ENCODE measurements at regions not wholly inside any gene's neighbourhood (a gene's known extent, or its start where the extent isn't known, plus 50 kb on each side); places are given as distances from the start of the nearest gene placed in this dataset.

DNA sequence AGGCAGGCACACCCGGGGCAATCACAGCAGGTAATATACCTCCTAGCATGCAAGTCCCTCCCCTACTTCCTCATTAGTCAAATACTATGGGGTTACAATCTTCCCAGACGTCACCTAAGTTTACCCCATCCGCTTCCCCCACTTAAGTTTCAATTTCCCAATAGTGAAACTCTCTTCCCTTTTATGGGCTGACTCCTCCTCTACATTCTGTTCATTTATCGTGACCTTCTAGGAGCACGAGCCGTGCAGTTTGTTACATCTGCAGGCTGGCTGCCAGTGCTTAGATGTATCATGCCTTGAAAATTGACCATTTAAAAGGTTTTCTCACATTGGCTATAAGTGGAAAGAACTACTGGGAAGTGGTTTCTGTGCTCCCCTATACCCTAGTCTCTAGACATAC, 1357.8 kb upstream of the CRIM1 start:
- peaks cover 0 to 4% (median 0%) of the 10 kb centered on the region in 8 donors for H3K9me3 Mint-ChIP-seq
- ChIA-PET POLR2A (ENCODE audit: partially characterized antibody) (no interaction called here), CTCF (ENCODE audit: partially characterized antibody) (no interaction called here)
- intact Hi-C loops (cut with micrococcal nuclease) = no loop called here
- no peaks in the 10 kb centered on the region for H3K4me1 ChIP-seq (ENCODE audit: insufficient read depth, low read length)
- H3K36me3 Mint-ChIP-seq = no peaks in the 10 kb centered on the region
- no peak overlapping the region for H3K27ac ChIP-seq (ENCODE audit: low read depth, low read length)
- H3K4me3 Mint-ChIP-seq = no peak overlapping the region
- DNase-seq = no peak
- no peaks in the 10 kb centered on the region for H3K27me3 Mint-ChIP-seq
- no peaks in the 10 kb centered on the region for H3K27me3 ChIP-seq (ENCODE audit: insufficient read depth, low read length)
- no peak overlapping the region for H3K4me3 ChIP-seq (ENCODE audit: low read length in 2 of 2)
- no peak overlapping the region for H3K27ac Mint-ChIP-seq
- H3K4me1 Mint-ChIP-seq = no peaks in the 10 kb centered on the region
- no peaks in the 10 kb centered on the region for H3K9me3 ChIP-seq (ENCODE audit: control insufficient read depth in 1 of 2, low read length in 2 of 2)
- no peaks in the 10 kb centered on the region for H3K36me3 ChIP-seq (ENCODE audit: insufficient read depth, low read length)

- peaks cover 0 to 6% (median 3%) of the 10 kb centered on the region in 8 donors for H3K9me3 Mint-ChIP-seq
Measured at GRCh38 chr2:34995196-34995595, 1360.4 kb upstream of the CRIM1 start.

GRCh38 chr2:34991508-34992274, 1363.9 kb upstream of the CRIM1 start:
- H3K9me3 ChIP-seq (ENCODE audit: control insufficient read depth in 1 of 2, low read length in 2 of 2) = no peaks in the 10 kb centered on the region
- intact Hi-C loops (cut with micrococcal nuclease) = no loop called here
- Mint-ChIP-seq H3K9me3 (peaks cover 0 to 8% (median 3%) of the 10 kb centered on the region in 8 donors), H3K4me3 (no peak overlapping the region), H3K27me3 (no peaks in the 10 kb centered on the region), H3K4me1 (no peaks in the 10 kb centered on the region), H3K36me3 (no peaks in the 10 kb centered on the region), H3K27ac (no peak overlapping the region)
- H3K4me3 ChIP-seq (ENCODE audit: low read length in 2 of 2) = no peak overlapping the region
- POLR2A ChIA-PET (ENCODE audit: partially characterized antibody) = no interaction called here
- DNase-seq = no peak
- no peaks in the 10 kb centered on the region for H3K4me1 ChIP-seq (ENCODE audit: insufficient read depth, low read length)
- H3K27ac ChIP-seq (ENCODE audit: low read depth, low read length) = no peak overlapping the region
- H3K27me3 ChIP-seq (ENCODE audit: insufficient read depth, low read length) = no peaks in the 10 kb centered on the region
- H3K36me3 ChIP-seq (ENCODE audit: insufficient read depth, low read length) = no peaks in the 10 kb centered on the region
- CTCF ChIA-PET (ENCODE audit: partially characterized antibody) = no interaction called here

More at GRCh38 chr2:34995196-34995595, 1360.4 kb upstream of the CRIM1 start:
- H3K27me3 ChIP-seq (ENCODE audit: insufficient read depth, low read length) = no peaks in the 10 kb centered on the region
- H3K36me3 ChIP-seq (ENCODE audit: insufficient read depth, low read length) = no peaks in the 10 kb centered on the region
- no peak for DNase-seq
- Mint-ChIP-seq H3K27me3 (no peaks in the 10 kb centered on the region), H3K36me3 (no peaks in the 10 kb centered on the region), H3K4me3 (no peak overlapping the region), H3K27ac (no peak overlapping the region), H3K4me1 (no peaks in the 10 kb centered on the region)
- no peak overlapping the region for H3K27ac ChIP-seq (ENCODE audit: low read depth, low read length)
- H3K4me3 ChIP-seq (ENCODE audit: low read length in 2 of 2) = no peak overlapping the region
- ChIA-PET CTCF (ENCODE audit: partially characterized antibody) (no interaction called here), POLR2A (ENCODE audit: partially characterized antibody) (no interaction called here)
- H3K9me3 ChIP-seq (ENCODE audit: control insufficient read depth in 1 of 2, low read length in 2 of 2) = no peaks in the 10 kb centered on the region
- no peaks in the 10 kb centered on the region for H3K4me1 ChIP-seq (ENCODE audit: insufficient read depth, low read length)
- intact Hi-C loops (cut with micrococcal nuclease) = no loop called here

DNA sequence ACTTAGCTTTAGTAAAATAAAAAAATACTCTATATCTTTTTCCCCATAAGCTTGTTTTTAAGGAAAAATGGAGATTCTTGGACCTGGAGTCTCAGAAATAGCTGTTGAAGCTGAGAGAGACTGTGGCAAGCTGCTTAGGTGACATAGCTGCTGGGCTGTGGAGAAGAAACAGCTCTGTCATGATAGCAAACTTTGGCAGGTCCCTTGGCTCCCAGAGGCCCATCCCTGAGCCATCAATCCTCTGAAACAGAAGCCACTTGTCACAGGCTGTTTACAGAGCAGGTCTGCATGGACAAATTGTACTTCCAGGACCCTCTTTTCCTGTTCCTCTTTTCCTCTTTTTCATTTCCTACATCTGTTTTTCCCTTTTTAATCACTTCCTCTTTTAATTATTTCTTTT, 1370.1 kb upstream of the CRIM1 start:
- ChIA-PET POLR2A (ENCODE audit: partially characterized antibody) (no interaction called here), CTCF (ENCODE audit: partially characterized antibody) (no interaction called here)
- no peaks in the 10 kb centered on the region for H3K27me3 ChIP-seq (ENCODE audit: insufficient read depth, low read length)
- H3K27ac ChIP-seq (ENCODE audit: low read depth, low read length) = no peak overlapping the region
- H3K27ac Mint-ChIP-seq = no peak overlapping the region
- no peaks in the 10 kb centered on the region for H3K4me1 Mint-ChIP-seq
- H3K9me3 Mint-ChIP-seq = peaks cover 0 to 14% (median 7%) of the 10 kb centered on the region in 8 donors
- intact Hi-C loops (cut with micrococcal nuclease) = no loop called here
- no peaks in the 10 kb centered on the region for H3K36me3 ChIP-seq (ENCODE audit: insufficient read depth, low read length)
- H3K36me3 Mint-ChIP-seq = no peaks in the 10 kb centered on the region
- no peak overlapping the region for H3K4me3 Mint-ChIP-seq
- DNase-seq = no peak
- no peaks in the 10 kb centered on the region for H3K27me3 Mint-ChIP-seq
- H3K9me3 ChIP-seq (ENCODE audit: control insufficient read depth in 1 of 2, low read length in 2 of 2) = no peaks in the 10 kb centered on the region
- no peak overlapping the region for H3K4me3 ChIP-seq (ENCODE audit: low read length in 2 of 2)
- H3K4me1 ChIP-seq (ENCODE audit: insufficient read depth, low read length) = no peaks in the 10 kb centered on the region

DNA sequence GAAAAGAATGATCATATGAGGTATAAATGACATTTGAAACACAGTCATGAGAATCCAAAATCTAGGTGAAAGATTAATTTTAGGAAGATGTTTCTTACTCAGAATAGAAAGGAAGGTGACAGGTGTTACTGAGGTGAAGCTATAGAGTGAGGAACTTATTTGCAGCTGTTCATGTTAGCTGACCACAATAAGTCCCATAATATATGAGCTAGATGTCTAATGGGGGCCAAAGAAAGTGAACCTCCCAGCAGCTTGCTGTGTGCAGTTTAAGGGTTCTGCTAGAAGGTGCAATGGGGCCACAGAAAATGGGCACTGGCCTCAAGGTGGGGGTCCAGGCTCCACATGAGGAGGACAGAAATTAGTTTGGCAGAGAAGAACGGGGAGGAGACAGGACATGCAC, 1374.9 kb upstream of the CRIM1 start:
- H3K36me3 Mint-ChIP-seq = no peaks in the 10 kb centered on the region
- CTCF ChIA-PET (ENCODE audit: partially characterized antibody) = no interaction called here

GRCh38 chr2:34979148-34979547, 1376.4 kb upstream of the CRIM1 start:
- Mint-ChIP-seq H3K27ac (no peak overlapping the region), H3K4me1 (no peaks in the 10 kb centered on the region), H3K9me3 (peaks cover 0 to 19% (median 7%) of the 10 kb centered on the region in 8 donors), H3K27me3 (no peaks in the 10 kb centered on the region), H3K36me3 (no peaks in the 10 kb centered on the region), H3K4me3 (no peak overlapping the region)
- POLR2A ChIA-PET (ENCODE audit: partially characterized antibody) = no interaction called here
- intact Hi-C loops (cut with micrococcal nuclease) = no loop called here
- no peak for DNase-seq
- Histone ChIP-seq H3K4me3 (ENCODE audit: low read length in 2 of 2) (no peak overlapping the region), H3K9me3 (ENCODE audit: control insufficient read depth in 1 of 2, low read length in 2 of 2) (no peaks in the 10 kb centered on the region), H3K27me3 (ENCODE audit: insufficient read depth, low read length) (no peaks in the 10 kb centered on the region), H3K27ac (ENCODE audit: low read depth, low read length) (no peak overlapping the region), H3K36me3 (ENCODE audit: insufficient read depth, low read length) (no peaks in the 10 kb centered on the region), H3K4me1 (ENCODE audit: insufficient read depth, low read length) (no peaks in the 10 kb centered on the region)
- CTCF ChIA-PET (ENCODE audit: partially characterized antibody) = no interaction called here

More for the DNA sequence above, 1374.9 kb upstream of the CRIM1 start:
- intact Hi-C loops (cut with micrococcal nuclease) = no loop called here
- H3K27ac Mint-ChIP-seq = peak overlapping the region in 1 of 7 donors; percentile 29
- no peaks in the 10 kb centered on the region for H3K27me3 ChIP-seq (ENCODE audit: insufficient read depth, low read length)
- H3K4me3 Mint-ChIP-seq = no peak overlapping the region
- DNase-seq = no peak
- no peaks in the 10 kb centered on the region for H3K4me1 ChIP-seq (ENCODE audit: insufficient read depth, low read length)
- no peaks in the 10 kb centered on the region for H3K9me3 ChIP-seq (ENCODE audit: control insufficient read depth in 1 of 2, low read length in 2 of 2)
- no peak overlapping the region for H3K27ac ChIP-seq (ENCODE audit: low read depth, low read length)
- no peaks in the 10 kb centered on the region for H3K36me3 ChIP-seq (ENCODE audit: insufficient read depth, low read length)
- H3K9me3 Mint-ChIP-seq = peaks cover 0 to 18% (median 7%) of the 10 kb centered on the region in 8 donors
- no peaks in the 10 kb centered on the region for H3K27me3 Mint-ChIP-seq
- H3K4me1 Mint-ChIP-seq = no peaks in the 10 kb centered on the region
- POLR2A ChIA-PET (ENCODE audit: partially characterized antibody) = no interaction called here
- H3K4me3 ChIP-seq (ENCODE audit: low read length in 2 of 2) = no peak overlapping the region

DNA sequence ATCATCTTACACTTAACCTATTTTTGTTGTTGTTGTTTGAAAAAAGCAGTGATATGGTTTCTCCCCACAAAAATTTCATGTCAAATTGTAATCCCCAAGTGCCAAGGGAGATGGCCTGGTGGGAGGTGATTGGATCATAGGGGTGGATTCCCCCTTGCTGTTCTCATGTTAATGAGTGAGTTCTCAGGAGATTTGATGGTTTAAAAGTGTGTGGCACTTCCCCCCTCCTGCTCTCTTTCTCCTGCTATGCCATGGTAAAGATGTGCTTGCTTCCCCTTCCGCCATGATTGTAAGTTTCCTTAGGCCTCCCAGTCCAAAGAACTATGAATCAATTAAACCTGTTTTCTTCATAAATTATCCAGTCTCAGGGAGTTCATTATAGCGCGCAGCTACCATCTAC, 1362.7 kb upstream of the FAM98A start:
- no peaks in the 10 kb centered on the region for H3K27me3 Mint-ChIP-seq
- H3K9me3 Mint-ChIP-seq = peaks cover 0 to 7% (median 4%) of the 10 kb centered on the region in 8 donors
- Histone ChIP-seq H3K36me3 (ENCODE audit: insufficient read depth, low read length) (no peaks in the 10 kb centered on the region), H3K27ac (ENCODE audit: low read depth, low read length) (no peak overlapping the region), H3K9me3 (ENCODE audit: control insufficient read depth in 1 of 2, low read length in 2 of 2) (no peaks in the 10 kb centered on the region), H3K4me3 (ENCODE audit: low read length in 2 of 2) (no peak overlapping the region), H3K4me1 (ENCODE audit: insufficient read depth, low read length) (no peaks in the 10 kb centered on the region), H3K27me3 (ENCODE audit: insufficient read depth, low read length) (no peaks in the 10 kb centered on the region)
- POLR2A ChIA-PET (ENCODE audit: partially characterized antibody) = no interaction called here
- DNase-seq = no peak
- CTCF ChIA-PET (ENCODE audit: partially characterized antibody) = no interaction called here
- no peak overlapping the region for H3K27ac Mint-ChIP-seq
- intact Hi-C loops (cut with micrococcal nuclease) = no loop called here
- no peak overlapping the region for H3K4me3 Mint-ChIP-seq
- H3K36me3 Mint-ChIP-seq = no peaks in the 10 kb centered on the region
- no peaks in the 10 kb centered on the region for H3K4me1 Mint-ChIP-seq

DNA sequence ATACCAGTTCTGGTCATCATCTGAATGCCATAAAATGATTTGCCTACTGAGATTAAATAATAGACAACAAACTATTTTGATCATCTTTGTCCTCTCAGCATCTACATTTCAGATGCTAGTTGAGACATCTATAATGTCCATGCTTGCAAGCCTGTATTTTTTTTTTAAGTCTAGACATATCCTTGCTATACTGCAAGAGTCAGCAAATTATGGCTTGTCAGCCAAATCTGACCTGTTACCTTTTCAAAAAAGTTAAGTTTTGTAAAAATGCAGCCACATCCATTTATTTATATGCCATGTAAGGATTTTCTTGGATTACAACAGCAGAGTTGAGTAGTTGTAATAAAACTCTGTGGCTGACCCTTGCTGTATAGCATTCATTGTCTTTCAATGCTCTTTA, 1355.7 kb upstream of the FAM98A start:
- intact Hi-C loops (cut with micrococcal nuclease) = no loop called here
- no peak overlapping the region for H3K27ac Mint-ChIP-seq
- H3K4me3 Mint-ChIP-seq = no peak overlapping the region
- H3K27me3 ChIP-seq (ENCODE audit: insufficient read depth, low read length) = no peaks in the 10 kb centered on the region
- peaks cover 0 to 5% (median 0%) of the 10 kb centered on the region in 8 donors for H3K9me3 Mint-ChIP-seq
- ChIA-PET CTCF (ENCODE audit: partially characterized antibody) (no interaction called here), POLR2A (ENCODE audit: partially characterized antibody) (no interaction called here)
- H3K4me3 ChIP-seq (ENCODE audit: low read length in 2 of 2) = no peak overlapping the region
- no peaks in the 10 kb centered on the region for H3K27me3 Mint-ChIP-seq
- no peak overlapping the region for H3K27ac ChIP-seq (ENCODE audit: low read depth, low read length)
- no peaks in the 10 kb centered on the region for H3K36me3 Mint-ChIP-seq
- H3K4me1 ChIP-seq (ENCODE audit: insufficient read depth, low read length) = no peaks in the 10 kb centered on the region
- DNase-seq = no peak
- H3K36me3 ChIP-seq (ENCODE audit: insufficient read depth, low read length) = no peaks in the 10 kb centered on the region
- no peaks in the 10 kb centered on the region for H3K9me3 ChIP-seq (ENCODE audit: control insufficient read depth in 1 of 2, low read length in 2 of 2)
- no peaks in the 10 kb centered on the region for H3K4me1 Mint-ChIP-seq

All from CD4-positive, alpha-beta memory T cell (primary cell).